ENCODE measurements at regions not wholly inside any gene's neighbourhood (a gene's known extent, or its start where the extent isn't known, plus 50 kb on each side); places are given as distances from the start of the nearest gene placed in this dataset.

GRCh38 chrX:149274516-149275105, 230.5 kb downstream of the IDS start:
- no peak for TF ChIP-seq CTCF (IDR thresholded peaks at IDR 0.05 in 4 of 5, conservative IDR thresholded peaks at IDR 0.05 in 1 of 5)
- TF ChIP-seq POLR2A (IDR thresholded peaks at IDR 0.05) = no peak

All from gastrocnemius medialis (tissue), 4 donors.